HUES64 (cell line): ENCODE measurements at regions not wholly inside any gene's neighbourhood (a gene's known extent, or its start where the extent isn't known, plus 50 kb on each side); places are given as distances from the start of the nearest gene placed in this dataset.
"Not testable (repeated sequence)": the region's sequence is repeated elsewhere in the genome, so short reads cannot be mapped to it uniquely, and the experiment has no call there.

Experiments used
- H3K27ac ChIP-seq: 2 replicates; pipeline ENCODE4 v1.7.0; 2013; ENCODE audit warnings: low read depth, low read length, inconsistent platforms
- H3K27me3 ChIP-seq: 2 replicates; pipeline ENCODE4 v1.6.1; 2013; ENCODE audit warnings: mild to moderate bottlenecking, low read length; ENCODE audit not compliant: insufficient read depth
- H3K36me3 ChIP-seq: 2 replicates; pipeline ENCODE4 v1.6.1; 2013; ENCODE audit warnings: mild to moderate bottlenecking, low read length; ENCODE audit not compliant: insufficient read depth
- H3K4me1 ChIP-seq: 2 replicates; pipeline ENCODE4 v1.6.1; 2013; ENCODE audit warnings: mild to moderate bottlenecking, low read length, moderate library complexity; ENCODE audit not compliant: insufficient read depth
- H3K4me3 ChIP-seq: 2 replicates; pipeline ENCODE4 v1.5.1; 2013; ENCODE audit warnings: mild to moderate bottlenecking, low read length, moderate library complexity
- H3K9ac ChIP-seq: 2 replicates; pipeline ENCODE4 v1.6.1; 2013; ENCODE audit warnings: mild to moderate bottlenecking, low read depth, low read length
- H3K9me3 ChIP-seq: 2 replicates; pipeline ENCODE4 v1.6.1; 2013; ENCODE audit warnings: low read depth, low read length; ENCODE audit not compliant: insufficient read depth
- WGBS: fragments of 150-250, 120-280 bp; methylation state at CpG from one replicate; pipeline ENCODE4 v1.1.7; 2013; ENCODE audit warnings: missing lambda C conversion rate; 5-methylcytosine and 5-hydroxymethylcytosine counted together

DNA sequence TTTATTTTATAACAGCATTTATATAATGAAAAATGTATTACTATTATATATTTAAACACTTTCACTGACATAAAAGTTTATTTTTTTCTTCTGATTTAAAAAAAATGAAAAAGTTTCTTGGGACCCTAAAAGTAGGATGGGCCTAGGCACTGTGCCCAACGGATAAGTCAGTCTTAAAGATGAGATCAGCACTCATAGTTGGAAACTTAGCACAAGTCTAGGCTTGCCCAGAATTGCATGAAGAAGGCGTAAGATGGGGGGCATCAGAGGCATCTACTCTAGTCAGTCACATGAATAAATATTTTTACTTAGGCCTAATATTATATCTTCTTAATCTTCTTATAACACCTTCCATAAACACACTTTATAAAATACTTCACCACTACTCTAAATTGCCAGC is 306.7 kb upstream of the GRID2 start:
- H3K27me3 ChIP-seq: no peaks in the 10 kb centered on the region
- H3K4me1 ChIP-seq: no peaks in the 10 kb centered on the region
- H3K4me3 ChIP-seq: no peak overlapping the region
- no peaks in the 10 kb centered on the region for H3K36me3 ChIP-seq
- no peaks in the 10 kb centered on the region for H3K9me3 ChIP-seq
- over 99% methylated on average over 2 of the region's 2 CpGs for WGBS
- H3K27ac ChIP-seq: no peak overlapping the region
- H3K9ac ChIP-seq: no peak overlapping the region

DNA sequence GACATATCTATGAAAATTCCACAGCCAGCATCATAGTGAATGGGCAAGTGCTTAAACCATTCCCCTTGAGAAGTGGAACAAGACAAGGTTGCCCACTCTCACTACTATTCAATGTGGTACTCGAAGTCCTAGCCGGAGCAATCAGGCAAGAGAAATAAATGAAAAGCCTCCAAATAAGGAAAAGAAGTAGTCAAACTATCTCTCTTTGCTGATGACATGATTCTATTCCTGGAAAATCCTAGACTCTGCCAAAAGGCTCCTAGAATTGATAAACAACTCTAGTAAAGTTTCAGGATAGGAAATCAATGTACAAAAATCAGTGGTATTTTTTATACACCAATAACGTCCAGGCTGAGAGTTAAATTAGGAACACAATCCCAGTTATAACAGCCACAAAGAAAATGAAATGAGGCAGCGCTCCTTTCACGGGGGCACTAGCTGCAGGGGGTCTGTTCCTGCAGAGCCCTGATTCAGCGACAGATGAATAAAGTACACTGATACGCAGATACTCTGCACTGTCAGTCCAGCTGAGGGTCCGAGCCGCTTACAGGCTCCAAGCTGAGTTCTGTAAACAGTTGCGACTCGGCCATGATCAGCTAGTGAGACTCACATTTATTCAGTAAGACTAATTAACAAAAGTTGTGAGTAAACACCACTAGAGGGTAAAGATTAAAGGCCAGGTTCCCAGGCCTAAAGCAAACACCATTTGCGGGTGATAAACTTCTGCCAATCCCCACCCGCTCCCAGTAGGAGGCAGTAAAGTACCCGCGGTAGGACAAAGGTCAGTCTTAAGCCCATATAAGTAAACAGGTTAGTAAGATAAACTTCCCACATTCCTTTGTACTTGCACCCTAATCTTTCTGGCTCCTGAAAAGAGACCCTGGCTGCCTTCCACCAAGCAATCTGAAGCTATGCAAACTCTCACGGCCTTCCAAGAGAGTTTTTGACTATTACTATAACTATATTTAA is 290.6 kb upstream of the GRID2 start:
- Histone ChIP-seq H3K9me3 (no peaks in the 10 kb centered on the region), H3K36me3 (no peaks in the 10 kb centered on the region), H3K27me3 (no peaks in the 10 kb centered on the region), H3K4me3 (no peak overlapping the region), H3K27ac (no peak overlapping the region), H3K9ac (no peak overlapping the region), H3K4me1 (peaks cover 7% of the 10 kb centered on the region; the same call in 1 of the 2 replicates)
- 55% methylated on average over 16 of the region's 16 CpGs for WGBS

DNA sequence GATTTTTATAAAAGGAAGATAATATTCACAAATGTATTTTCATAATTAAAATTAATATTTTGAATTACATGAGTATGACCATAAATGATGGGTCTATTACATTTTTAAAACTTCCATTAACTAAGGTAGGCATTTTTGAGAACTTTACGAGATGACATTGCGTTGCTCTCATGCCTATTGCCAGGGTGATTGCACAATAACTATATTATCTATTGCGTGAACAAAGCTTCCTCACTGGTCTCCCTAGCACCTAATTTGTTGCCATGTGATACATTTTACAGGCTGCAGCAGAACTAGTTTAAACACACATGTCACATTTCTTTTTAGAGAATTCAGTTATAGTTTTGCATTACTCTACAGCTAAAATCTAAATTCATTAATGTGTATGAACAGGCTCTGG is 289.7 kb upstream of the GRID2 start:
- H3K27me3 ChIP-seq: no peaks in the 10 kb centered on the region
- H3K27ac ChIP-seq: no peak overlapping the region
- WGBS: 96% methylated on average over 3 of the region's 3 CpGs
- H3K4me1 ChIP-seq: peaks cover 7% of the 10 kb centered on the region; the same call in 1 of the 2 replicates
- no peak overlapping the region for H3K9ac ChIP-seq
- H3K9me3 ChIP-seq: no peaks in the 10 kb centered on the region
- H3K4me3 ChIP-seq: no peak overlapping the region
- H3K36me3 ChIP-seq: no peaks in the 10 kb centered on the region

DNA sequence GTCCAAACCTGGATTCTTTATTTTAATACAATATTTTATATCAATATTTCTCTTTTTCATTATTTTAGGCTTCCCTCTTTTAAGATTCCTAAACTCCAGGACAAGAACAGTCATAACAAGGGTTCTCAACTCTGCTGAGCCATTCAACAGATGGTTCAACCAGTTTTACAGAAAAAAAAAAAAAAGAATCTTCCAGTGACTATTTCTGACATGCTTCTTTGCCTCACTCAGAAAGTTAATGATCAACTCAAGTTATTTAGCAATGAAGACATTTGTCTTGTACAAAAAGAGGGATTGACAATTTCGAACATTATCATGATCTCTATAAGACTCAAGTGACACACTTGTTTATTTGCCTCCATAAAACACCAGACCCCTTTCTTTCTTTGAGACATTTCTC is 282.6 kb upstream of the GRID2 start:
- peaks cover 7% of the 10 kb centered on the region; the same call in 1 of the 2 replicates for H3K9me3 ChIP-seq
- no peak overlapping the region for H3K27ac ChIP-seq
- H3K4me3 ChIP-seq: no peak overlapping the region
- H3K36me3 ChIP-seq: no peaks in the 10 kb centered on the region
- H3K27me3 ChIP-seq: no peaks in the 10 kb centered on the region
- no peaks in the 10 kb centered on the region for H3K4me1 ChIP-seq
- WGBS: 93% methylated on average over 1 of the region's 1 CpG
- H3K9ac ChIP-seq: no peak overlapping the region

DNA sequence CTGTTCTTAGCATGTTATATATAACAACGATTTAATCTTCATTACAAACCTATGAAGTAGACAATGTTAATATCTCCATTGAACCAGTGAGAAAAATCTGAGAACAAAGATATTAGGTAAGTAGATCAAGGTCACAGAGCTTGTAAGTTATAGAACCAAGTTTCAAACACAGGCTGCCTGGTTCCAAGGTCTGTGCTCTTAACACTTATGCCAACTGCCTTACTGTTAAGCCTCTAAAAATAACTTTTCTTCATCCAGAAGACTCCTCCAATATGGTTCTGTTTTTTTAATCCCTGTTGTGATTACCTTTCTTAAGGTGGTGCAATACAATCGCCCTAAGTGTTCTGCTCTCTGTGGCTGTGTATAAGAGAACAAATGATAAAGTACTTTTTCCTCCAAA is 282.0 kb upstream of the GRID2 start:
- H3K27me3 ChIP-seq: no peaks in the 10 kb centered on the region
- H3K4me3 ChIP-seq: no peak overlapping the region
- peaks cover 7% of the 10 kb centered on the region; the same call in 1 of the 2 replicates for H3K9me3 ChIP-seq
- H3K27ac ChIP-seq: no peak overlapping the region
- no peaks in the 10 kb centered on the region for H3K36me3 ChIP-seq
- H3K4me1 ChIP-seq: no peaks in the 10 kb centered on the region
- no CpG with 5 or more reads among the region's 2 CpGs for WGBS
- H3K9ac ChIP-seq: no peak overlapping the region

DNA sequence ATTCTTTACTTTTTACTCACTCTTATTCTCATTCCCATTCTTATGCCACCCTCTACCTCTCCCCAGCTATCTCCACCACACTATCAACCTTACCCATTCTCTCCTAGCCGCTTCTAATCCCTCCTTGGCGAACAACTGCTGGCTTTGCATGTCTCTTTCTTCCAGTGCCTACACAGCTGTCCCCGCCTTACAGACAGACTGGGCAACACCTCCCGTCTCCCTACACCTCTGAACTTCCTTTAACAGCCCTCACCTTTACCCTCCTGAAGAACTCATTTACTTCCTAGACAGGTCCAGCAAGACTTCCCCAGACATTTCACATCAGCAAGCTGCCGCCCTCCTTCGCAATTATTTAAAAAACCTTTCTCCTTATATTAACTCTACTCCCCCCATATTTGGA is 274.9 kb upstream of the GRID2 start:
- not testable (repeated sequence) for H3K9me3 ChIP-seq, H3K9ac ChIP-seq, H3K36me3 ChIP-seq, H3K27ac ChIP-seq, H3K4me3 ChIP-seq, H3K27me3 ChIP-seq, H3K4me1 ChIP-seq
- WGBS: 87% methylated on average over 6 of the region's 6 CpGs

DNA sequence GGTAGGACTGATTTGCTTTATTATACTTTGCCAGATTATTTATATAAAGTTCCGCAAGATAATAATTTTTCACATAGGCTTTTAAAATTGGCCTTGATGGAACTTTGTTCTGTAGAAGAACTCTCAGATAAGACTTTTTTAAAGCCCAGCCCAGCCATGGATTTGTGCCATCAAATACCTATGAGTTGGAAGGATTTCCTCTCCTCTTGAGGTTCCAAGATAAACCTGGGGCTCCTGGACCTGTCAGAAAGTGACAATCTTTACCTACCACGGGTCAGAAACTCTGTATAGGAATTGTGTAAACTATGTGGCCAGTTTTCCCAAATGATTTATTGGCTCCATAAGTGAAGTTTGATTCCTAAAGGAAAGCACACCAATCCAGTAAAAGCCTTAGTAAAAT is 271.9 kb upstream of the GRID2 start:
- Histone ChIP-seq H3K4me3 (no peak overlapping the region), H3K27me3 (no peaks in the 10 kb centered on the region), H3K9ac (no peak overlapping the region), H3K4me1 (peaks cover 18% of the 10 kb centered on the region), H3K9me3 (no peaks in the 10 kb centered on the region), H3K27ac (no peak overlapping the region), H3K36me3 (no peaks in the 10 kb centered on the region)
- WGBS: 90% methylated on average over 1 of the region's 2 CpGs

DNA sequence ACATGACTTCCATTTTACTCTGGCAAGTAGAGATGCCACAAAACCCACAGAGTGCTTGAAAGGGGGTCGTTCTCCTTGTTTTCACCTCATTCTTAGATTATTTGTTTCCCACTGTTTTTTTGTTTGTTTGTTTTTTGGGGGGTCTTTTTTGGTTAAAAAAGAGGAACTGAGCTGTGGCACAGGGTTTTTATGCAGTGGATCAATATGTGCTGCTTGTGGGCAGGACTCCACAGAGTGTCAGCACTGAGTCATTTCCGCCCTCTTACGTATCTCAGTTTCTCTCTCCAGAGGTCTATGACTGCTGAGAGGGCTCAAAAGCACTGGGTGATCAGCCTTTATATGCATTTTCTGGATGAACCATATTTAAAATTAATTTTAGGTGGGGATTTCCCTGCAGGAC is 268.1 kb upstream of the GRID2 start:
- Histone ChIP-seq H3K27me3 (no peaks in the 10 kb centered on the region), H3K9ac (no peak overlapping the region), H3K36me3 (no peaks in the 10 kb centered on the region), H3K9me3 (peaks cover 9% of the 10 kb centered on the region; the same call in 1 of the 2 replicates), H3K27ac (0 out of 2 replicates have a peak overlapping the region, but pooled peaks have one; percentile 22), H3K4me1 (peaks cover 18% of the 10 kb centered on the region), H3K4me3 (no peak overlapping the region)
- WGBS: 74% methylated on average over 3 of the region's 3 CpGs

DNA sequence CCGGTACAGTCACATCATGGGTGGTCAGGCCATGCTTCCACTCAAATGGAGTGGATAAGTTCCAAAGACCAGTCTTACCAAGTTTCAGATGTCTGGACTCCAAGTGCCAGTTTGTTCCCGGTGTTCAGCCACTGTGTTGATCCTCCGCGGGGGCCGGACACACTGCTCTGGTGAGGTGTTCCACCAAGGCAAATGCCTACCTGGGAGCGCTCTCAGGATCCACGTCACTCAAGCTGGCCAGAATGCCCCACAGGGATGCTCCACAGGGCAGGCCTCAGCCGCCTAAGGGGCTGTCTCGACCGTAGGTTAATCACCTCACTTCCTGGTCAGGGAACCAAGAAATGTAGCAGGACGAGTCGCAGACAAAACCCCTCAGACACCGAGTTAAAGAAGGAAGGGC is 258.0 kb upstream of the GRID2 start:
- Histone ChIP-seq H3K27me3 (no peaks in the 10 kb centered on the region), H3K27ac (no peak overlapping the region), H3K4me3 (no peak overlapping the region), H3K9me3 (no peaks in the 10 kb centered on the region), H3K9ac (no peak overlapping the region), H3K36me3 (no peaks in the 10 kb centered on the region), H3K4me1 (no peaks in the 10 kb centered on the region)
- WGBS: 95% methylated on average over 13 of the region's 13 CpGs

DNA sequence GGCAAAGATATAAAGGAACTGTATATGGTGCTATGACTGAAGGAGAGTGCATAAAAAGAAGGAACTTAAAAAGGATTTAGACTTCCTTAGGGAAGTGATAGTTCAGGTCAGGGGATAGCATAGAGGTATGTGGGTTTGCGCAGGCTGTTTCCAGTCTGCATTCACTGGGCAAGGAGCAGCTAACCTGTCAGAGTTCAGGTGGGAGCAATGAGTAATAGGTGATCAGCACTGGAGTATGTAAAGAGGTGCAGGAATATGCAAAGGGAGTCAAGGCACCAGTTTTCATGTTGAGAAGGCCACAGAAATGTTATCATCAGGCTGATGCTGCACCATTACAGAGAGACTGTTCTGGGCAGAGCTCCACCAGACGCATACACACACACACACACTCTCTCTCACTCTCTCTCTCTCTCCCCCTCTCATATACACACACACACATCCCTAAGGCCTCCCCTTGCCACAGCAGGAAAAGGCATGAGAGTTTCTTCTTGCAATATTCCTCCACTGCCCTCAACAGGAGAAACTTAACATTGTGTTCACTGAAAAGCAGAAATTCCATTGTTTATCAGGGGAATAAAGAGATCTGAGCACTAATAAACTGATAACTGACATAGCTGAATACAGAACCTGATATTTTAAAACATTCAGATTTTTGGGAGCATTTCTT is 256.4 kb upstream of the GRID2 start:
- Histone ChIP-seq H3K27me3 (no peaks in the 10 kb centered on the region), H3K27ac (no peak overlapping the region), H3K36me3 (no peaks in the 10 kb centered on the region), H3K9ac (no peak overlapping the region), H3K4me1 (no peaks in the 10 kb centered on the region), H3K9me3 (no peaks in the 10 kb centered on the region), H3K4me3 (no peak overlapping the region)
- 76% methylated on average over 2 of the region's 2 CpGs for WGBS

DNA sequence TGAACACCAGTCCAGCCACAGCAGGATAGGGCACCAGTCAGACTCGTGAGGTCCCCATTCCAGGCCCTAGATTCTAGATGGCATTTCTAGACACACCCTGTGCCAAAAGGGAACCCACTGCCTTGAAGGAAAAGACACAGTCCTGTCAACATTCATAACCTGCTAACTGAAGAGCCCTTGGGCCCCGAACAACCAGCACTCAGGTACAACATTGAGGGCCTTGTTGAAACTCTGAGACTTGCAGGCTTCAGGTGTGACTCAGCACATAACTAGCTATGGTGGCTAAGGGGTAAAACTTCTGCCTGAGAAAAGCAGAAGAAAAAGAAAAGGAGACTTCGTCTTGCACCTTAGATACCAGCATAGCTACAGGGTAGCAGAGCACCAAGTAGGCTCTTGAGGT is 252.9 kb upstream of the GRID2 start:
- no peaks in the 10 kb centered on the region for H3K36me3 ChIP-seq
- no peaks in the 10 kb centered on the region for H3K27me3 ChIP-seq
- no peak overlapping the region for H3K4me3 ChIP-seq
- no peak overlapping the region for H3K27ac ChIP-seq
- H3K4me1 ChIP-seq: no peaks in the 10 kb centered on the region
- H3K9me3 ChIP-seq: no peaks in the 10 kb centered on the region
- 97% methylated on average over 3 of the region's 3 CpGs for WGBS
- no peak overlapping the region for H3K9ac ChIP-seq
